ELR (cell line): ENCODE measurements at regions not wholly inside any gene's neighbourhood (a gene's known extent, or its start where the extent isn't known, plus 50 kb on each side); places are given as distances from the start of the nearest gene placed in this dataset.

ENCODE experiments used
- DNase-seq: peaks from one replicate; pipeline ENCODE4 v3.0.0-alpha.2; 2015; ENCODE audit warnings: low read depth

GRCh38 chr22:48746789-48747425 is 1080.8 kb downstream of the BRD1 start:
- DNase-seq, result no peak

- DNase-seq, result no peak
These were observed 1081.6 kb downstream of the BRD1 start for GRCh38 chr22:48745842-48746788.

- no peak for DNase-seq
These were observed 1082.5 kb downstream of the BRD1 start for GRCh38 chr22:48744967-48745841.

- no peak for DNase-seq
These were observed 1083.4 kb downstream of the BRD1 start for GRCh38 chr22:48744283-48744641.

- no peak for DNase-seq
These were observed 1083.9 kb downstream of the BRD1 start for GRCh38 chr22:48743601-48744282.

- DNase-seq, result no peak
These were observed 1084.9 kb downstream of the BRD1 start for GRCh38 chr22:48742556-48743343.

GRCh38 chr22:48742191-48742555 is 1085.5 kb downstream of the BRD1 start:
- no peak for DNase-seq

- DNase-seq, result no peak
These were observed 1086.1 kb downstream of the BRD1 start for GRCh38 chr22:48741540-48741939.

- DNase-seq, result no peak
These were observed 1086.8 kb downstream of the BRD1 start for GRCh38 chr22:48740731-48741405.

GRCh38 chr22:48740086-48740730 is 1087.5 kb downstream of the BRD1 start:
- no peak for DNase-seq

- no peak for DNase-seq
These were observed 1088.2 kb downstream of the BRD1 start for GRCh38 chr22:48739348-48740085.

- no peak for DNase-seq
These were observed 1089.3 kb downstream of the BRD1 start for GRCh38 chr22:48738204-48738980.

- DNase-seq, result no peak
These were observed 1090.0 kb downstream of the BRD1 start for GRCh38 chr22:48737461-48738203.

- DNase-seq, result no peak
These were observed 1090.8 kb downstream of the BRD1 start for GRCh38 chr22:48736593-48737460.

GRCh38 chr22:48734961-48735360 is 1092.7 kb downstream of the BRD1 start:
- no peak for DNase-seq

GRCh38 chr22:48734359-48734758 is 1093.3 kb downstream of the BRD1 start:
- no peak for DNase-seq
